ENCODE measurements at regions not wholly inside any gene's neighbourhood (a gene's known extent, or its start where the extent isn't known, plus 50 kb on each side); places are given as distances from the start of the nearest gene placed in this dataset.

DNA sequence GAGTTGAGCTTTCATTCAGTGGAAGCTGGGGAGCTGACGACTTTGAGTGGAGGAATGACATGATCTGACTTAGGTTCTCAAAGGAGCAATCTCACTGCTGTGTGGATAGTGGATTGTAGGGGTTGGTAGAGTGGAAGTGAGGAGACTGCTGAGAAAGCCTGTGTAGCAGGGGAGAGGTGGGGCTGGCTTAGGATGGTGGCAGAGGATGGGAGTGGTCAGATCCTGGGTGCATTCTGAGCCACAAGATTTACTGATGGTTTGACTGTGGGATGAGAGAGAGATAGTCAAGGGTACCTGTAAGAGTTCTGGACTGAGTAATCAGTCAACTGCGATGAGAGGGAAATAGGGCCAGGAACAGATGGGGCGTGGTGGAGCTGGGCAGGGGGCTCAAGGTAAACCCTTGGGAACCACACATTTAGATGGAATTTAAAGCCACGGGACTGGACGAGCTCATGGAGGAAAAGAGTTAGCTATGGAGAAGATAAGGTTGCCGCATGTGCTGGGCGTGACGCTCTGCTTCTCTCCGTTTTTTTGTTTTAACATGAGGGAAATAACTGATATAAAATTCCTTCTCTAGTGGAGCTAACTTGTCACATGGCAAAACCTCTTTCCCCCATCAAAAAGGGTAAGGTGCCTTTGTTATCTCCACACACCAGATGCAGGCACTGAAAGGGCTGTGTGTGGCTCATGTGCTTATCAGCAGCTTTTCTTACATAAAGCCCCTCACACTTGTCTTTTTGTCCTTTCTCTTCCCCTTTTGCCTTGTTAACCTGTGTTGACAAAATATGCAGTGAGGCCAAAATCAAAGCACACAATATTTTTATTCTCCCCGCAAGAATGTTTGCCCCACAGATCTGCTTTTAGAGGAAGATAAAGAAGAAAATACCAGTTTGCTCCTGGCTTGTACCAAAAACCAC, 379.8 kb downstream of the TSN start:
- no peak for DNase-seq

DNA sequence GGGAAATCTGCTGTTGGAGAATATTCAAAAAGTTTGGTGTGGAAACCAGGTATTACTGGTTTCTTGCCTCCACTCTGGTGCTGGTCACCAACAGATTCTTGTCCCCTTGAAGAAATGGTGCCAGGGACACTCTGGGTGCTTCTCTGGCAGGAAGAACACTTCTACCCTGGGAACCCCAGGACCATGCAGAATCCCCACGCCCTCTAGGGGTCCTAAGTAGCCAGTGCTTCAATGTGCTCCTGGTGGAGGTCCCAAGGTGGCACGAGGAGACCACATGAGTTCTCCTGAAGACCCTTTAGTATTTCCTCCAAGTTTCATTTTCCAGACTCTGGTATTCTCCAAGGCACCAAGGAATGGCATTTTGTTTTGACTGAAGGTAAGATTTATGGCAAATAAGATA, 380.6 kb downstream of the TSN start:
- DNase-seq = no peak

DNA sequence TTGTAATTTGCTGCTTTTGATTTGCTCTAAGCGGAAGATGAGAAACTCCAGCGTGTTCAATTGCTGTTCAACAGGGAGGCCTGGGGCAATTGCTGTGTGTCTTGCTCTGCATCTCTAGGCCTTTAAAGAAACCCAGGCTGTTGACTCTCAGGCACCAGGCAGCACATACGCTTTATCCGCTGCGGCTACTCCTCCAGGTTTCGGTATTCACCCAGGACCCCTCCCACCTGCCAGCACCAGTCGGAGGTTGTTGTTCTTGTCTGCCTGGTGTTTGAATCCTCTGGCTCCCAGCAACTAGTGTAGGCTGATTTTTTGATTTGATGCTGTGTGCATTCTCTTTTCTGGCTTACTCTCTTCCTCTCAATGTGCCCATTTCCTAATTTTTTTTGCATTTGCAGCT, 383.1 kb downstream of the TSN start:
- no peak for DNase-seq

DNA sequence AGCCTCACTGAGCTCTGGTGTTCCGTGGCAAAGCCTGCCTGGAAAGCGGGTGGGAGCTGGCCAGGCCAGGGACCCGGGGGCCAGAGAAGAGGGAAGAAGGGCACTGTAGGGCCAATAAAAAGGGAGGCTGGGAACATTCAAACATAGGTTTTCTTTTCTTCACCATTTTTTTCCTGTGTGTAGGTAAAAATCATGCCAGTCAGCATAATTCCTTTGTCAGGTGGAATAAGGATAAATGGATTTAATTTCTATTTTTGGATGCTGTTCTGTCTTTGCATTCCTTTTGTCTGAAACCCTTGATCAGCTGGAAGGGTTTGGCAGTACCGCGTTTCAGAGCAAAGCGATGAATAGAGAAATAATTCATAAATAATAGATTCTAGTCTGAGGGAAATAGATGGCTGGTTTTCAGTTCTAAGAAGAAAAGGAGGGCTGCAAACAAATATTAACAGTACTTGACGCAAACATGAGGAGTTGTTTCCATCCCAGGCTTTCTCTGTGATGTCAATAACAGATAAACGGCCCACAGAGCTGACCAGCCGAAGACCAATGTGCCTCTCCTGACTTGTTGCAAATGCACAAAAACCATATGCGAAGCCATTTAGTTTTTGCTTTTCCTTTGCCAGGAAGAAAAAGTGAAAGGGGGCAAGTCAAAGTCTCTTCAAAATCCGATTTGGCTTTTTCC, 384.4 kb downstream of the TSN start:
- no peak for DNase-seq

DNA sequence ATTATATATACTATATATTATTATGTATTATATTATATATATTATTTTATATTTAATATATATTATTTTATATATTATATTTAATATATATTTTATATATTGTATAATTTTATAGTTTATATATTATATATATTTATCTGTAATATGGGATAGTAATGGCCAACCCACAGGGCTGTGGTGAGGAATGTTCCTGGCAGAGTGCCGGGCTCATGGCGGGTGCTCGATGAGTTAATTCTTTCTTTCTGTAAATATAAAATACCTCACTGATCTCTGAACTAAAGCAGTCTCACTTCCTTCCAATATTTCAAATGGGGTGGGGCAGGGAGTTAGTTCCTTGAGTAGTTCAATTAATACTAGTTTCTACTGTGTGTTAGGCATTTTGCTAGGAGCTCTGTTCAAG, 389.4 kb downstream of the TSN start:
- no peak for DNase-seq

DNA sequence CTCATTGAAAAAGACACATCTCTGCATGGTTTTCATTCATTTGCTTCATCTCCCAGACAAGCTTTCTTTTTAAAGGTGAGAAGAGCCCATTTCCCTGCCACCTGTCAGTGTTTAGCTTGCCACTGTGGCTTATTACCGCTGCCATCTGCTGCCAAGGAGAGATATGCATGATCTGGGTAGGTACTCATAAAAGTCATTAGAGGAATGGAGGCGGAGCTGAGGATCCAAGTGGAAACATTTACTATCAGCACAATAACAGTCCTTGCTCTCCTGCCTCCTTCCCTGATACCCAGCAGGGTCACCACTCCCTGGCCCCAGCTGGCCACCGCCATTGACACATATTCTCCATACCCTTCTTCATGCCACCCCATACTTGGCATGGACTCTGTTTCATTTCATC, 390.4 kb downstream of the TSN start:
- no peak for DNase-seq

DNA sequence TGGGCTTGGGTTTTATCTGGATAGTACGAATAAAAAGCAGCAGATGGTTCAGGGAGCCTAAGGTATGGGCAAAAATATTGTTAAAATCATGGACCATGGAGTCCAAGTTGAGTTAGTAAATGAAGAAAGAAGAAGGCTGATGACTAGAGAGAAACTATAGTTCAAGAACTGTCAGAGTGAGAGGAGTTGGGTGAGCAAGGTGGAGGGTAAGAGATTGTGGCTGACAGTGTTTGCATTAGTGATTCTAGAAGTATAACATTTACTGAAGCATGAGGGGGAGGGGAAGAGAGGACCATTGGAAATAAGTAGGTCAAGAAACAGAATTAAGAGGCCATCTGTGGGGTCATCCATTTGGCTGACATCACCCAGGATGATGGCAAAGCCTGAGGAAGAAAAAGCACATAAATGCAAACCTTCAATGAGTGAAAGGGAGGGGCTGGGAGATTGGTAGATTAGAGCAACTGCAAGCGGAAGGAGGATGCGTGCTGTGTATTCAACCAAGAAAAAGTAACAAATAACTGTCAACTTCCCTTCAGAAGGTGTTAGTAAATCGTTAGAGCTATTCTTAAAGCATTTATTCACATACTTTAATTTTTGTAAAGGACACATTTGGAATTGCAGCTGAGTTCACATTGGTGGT, 392.8 kb downstream of the TSN start:
- DNase-seq = no peak

DNA sequence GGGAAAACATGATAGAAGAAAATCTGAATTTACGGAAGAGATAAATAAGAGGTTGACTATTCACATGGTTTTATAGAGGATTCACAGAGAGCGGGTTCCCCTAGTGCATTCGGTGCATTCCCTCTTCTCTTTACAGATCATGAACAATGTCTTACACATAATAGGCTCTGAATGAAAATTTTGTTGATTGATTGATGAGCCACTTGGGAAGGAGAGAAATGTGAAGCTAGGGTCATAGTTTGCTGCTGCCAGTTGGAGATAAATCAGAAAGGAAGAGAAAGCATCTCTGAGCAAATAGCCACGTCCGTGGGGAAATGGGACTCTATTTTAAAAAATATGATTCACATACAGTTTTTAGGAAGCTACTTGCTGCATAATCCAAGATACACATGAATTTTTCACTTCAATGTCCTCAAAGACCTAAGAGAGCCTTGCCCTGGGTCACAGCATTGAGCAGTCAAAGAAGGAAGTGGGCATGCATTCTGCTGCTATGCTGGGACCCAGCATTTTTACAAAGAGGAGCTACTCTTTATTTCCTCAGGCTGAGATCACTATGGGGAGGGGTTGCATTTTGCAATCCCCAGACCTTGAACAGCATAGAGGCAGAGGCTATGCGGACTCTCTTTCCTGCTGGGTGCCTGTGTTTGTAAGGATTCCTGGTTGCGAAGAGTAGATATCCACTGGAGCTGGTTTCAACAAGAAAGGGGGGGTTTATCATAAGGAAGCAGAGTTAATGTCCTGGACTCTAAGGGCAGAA, 395.3 kb downstream of the TSN start:
- no peak for DNase-seq

DNA sequence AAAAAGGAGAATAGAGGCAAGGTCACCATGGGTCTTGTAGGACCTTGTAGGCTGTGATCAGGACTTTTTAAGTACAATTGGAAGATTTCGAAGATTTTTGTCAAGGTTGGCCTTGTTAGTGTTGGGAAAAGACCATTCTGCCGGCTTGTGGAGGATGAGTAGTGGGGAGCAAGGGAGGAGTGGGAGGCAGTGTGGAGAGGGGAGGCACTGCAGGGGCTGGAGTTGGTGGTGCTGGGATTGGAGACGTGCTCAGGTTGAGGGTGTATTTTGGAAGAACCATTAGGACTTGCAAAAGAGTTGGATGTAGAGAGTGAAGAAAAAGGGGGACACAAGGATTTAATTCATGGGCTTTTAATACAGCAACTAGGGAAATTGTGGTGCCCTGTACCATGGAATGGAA, 397.1 kb downstream of the TSN start:
- DNase-seq = no peak

DNA sequence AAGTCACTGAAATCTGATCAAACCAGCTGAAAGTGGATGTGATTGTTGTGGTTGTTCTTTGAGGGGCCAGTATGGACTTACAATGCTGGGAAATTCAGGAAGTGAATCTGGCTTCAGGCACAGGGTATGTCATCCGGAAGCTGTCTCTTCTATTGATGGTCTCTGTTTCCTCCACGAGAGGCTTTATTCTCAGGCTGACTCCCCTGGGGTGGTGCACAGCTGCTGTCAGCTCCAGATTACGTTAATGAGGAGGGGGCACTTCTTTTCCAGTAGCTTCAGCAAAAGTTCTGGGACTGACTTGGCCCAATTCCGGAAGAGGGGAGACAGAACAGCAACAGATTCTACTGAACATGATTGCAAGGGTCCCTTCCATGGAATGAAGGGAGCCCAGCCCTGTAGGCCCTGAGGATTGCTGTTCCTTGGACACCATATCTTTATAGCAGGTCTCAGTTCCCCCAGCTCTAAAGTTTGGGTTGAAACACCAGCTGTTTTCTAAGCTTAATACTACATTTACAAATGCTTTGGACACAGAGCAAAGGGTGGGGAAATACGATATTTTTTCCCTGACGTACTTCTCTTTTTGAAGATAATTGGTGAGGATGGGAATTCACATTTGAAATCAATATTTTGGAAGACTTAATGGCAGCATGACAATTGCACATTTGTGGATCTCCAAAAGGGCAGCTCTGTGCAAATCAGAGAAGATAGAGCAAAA, 400.9 kb downstream of the TSN start:
- no peak for DNase-seq

DNA sequence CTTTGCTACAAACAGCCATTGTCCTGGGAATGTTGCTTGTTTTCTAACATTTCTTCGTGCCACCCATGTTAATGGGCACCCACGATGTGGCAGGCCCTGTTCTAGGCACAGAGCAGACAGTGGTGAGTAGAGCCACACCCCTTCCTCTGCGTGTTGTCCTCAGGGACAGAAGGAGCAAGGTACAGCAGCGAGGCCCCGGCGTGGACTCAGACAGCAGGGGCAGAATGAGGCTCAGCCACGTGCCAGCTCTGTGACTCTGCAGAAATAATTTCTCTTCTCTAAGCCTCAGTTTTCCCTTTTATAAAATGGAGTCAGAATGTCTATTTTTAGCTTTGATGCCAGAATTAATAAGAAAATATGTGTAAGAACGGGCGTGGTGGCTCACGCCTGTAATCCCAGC, 401.7 kb downstream of the TSN start:
- no peak for DNase-seq

DNA sequence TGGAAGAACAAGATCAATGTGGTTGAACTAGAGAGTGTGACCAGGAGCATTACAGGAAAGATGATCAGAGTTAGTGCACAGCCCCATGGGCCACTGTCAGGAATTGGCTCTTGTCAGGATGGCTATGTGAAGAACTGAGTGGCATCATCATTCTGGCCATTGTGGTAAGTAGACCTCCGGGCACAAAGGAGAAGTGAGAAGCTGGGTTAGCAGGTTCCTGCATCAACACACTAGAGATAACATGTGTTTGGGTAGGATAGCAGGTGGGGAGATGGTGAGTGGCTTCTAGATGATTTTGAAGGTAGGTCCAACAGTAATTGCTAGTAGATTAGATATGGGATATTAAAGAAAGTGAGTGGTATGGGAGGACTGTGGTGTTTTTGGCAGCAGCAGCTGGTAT, 408.2 kb downstream of the TSN start:
- DNase-seq = no peak

DNA sequence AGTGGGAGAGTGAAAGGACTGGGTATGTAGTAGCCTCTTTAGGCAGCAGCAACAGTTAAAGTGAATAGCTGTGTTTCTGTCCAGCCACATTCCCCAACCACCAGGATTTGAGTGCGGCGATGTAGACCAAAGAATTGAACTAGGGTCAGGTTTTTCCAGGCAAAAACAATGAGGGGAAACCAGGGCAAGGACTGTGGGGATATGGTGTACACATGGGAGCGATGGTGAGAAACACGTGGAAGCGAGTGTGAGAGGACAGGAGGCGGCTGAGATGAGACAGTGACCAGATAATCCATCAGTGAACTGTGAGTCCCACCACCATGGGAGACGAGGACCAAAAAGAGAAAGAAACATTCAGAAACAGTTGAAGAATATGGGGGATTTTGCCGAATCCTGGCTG, 409.5 kb downstream of the TSN start:
- no peak for DNase-seq

DNA sequence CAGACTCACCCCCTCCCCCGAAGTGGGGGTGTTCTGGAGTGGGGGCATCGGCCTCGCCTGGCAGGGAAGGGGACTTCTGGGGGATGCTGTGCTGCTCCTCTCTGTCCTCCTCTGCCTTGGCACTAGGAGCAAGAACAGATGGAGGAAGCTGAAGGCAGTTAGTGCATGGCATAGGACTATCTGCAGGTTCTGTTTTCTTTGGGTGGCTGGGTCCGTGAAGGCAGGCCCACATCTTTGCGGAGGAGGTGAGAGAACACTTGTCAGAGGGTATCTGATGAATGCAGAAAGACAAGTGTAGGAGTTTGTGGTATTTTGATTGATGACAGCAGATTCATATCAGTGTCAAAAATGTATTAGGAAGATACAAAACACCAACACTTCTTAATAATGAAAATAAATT, 411.4 kb downstream of the TSN start:
- DNase-seq = no peak

DNA sequence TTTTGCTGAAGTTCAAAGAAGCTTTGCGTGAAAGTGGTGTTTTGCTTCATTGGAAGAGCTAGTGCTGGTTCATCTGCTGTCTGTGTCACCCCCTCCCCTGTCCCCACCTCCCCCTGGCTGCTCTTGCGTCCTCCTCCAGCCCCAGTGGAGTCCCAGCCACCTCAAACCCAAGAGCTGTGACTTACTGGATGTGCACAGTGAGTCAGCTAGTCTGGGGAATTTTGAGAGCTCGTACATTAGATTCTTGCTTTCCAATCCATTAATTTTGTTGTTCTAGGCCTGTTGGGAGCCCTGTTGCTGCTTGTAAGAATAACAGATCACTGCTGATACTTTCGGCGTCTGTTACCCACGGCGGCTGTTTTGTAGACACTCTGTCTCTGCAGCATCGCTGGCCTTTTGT, 412.1 kb downstream of the TSN start:
- no peak for DNase-seq

DNA sequence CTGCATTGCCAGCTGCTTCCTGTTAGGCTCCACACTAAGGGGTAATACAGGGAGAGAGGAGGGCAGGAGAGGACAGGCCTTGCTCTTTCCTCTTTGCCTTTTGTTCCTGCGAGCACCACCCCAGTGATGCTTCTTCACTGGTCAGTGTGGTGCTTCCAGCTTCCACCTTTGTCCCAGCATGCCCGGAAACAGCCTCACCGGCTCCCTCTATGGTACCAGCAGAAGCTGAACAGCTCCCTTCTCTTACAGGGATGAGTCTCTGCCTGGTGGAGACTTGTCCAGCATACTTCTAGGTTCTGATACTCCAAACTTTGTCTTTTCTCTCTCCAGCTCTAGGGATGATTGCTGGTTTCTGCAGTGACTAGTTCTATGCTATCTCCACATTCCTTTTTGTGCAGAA, 413.3 kb downstream of the TSN start:
- DNase-seq = no peak

DNA sequence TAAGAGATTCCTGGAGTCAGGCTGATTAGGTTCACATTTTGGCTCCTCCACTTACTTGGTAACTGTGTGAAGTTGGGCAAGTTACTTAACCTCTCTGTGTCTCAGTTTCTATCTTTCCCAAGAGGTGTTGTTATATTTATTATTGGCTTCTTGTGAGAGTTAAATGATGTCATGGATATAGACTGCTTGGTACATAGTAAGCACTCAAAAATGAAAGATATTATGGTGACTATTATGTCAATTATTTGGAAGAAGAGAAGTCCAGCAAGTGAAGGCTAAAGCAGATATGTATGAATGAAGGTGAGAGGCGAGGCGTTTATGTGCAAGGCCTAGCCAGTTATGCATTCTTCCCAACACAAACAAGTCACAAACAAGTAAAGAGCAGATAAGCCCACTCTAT, 417.4 kb downstream of the TSN start:
- DNase-seq = no peak

DNA sequence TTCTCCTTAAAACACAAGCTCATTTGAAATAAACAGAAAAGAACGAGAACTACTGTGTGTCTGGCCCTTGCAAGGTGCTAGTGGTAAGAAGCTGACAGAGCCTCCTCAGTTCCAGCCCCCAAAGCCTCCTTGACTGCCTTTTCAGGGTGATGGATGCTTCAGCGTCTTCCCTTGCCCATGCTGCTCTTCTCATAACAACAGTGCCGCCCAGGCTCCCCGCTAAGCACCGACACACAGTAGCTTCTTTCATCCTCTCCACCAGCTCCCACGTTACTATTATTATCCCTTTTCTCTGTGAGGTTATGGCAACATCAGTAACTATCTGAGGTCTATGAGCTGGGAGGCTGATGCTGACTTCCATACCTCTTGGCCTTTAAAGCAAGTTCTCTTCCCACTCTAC, 418.6 kb downstream of the TSN start:
- DNase-seq = no peak

DNA sequence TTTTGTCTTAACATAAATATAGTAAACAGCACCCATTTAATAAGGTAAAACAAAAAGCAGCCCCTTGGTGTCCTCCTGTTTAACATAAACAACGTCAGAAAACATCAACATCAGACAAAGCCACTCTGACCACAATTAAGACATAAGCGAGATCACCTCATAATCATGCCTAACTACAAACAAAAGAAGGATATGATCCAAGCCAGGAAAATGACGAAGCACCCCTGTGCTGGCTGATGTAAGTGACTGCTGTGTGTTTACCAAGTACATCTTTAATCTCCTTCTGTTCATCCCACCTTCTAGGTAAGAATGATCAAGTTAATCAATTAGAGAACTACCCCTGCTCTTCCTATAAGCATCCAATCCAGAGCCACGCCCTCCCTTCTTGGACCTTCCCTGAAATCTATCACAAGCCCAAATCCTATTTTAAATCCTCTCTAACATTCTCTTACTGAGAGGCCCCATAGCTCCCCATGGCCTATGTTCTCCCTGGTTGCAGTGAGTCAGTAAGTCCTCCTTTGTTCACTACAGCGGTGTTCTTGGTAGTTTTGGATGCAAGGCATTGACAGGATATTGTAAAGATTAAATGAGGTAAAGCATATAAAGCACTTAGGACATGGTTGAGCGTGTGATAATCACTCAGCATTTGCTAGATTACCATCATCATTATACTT, 424.2 kb downstream of the TSN start:
- no peak for DNase-seq

DNA sequence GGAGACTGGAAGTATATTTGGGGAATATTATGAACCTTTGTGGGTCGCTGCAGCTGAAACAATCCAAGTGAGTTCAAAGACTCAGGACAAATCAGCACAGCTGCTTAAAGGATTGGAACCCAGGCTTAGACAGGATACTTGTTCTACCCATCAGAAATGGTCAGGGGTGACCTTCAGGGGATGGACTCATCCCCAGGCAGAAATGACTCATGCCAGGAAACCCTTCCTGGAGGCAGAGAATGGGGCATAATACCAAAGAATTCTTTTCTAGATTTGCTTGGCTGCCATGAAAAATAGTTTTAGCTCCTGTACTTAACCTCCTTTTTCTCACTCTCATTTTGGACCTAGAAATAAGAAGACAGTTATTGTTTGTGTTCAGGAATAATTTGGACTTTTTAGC, 425.5 kb downstream of the TSN start:
- no peak for DNase-seq

DNA sequence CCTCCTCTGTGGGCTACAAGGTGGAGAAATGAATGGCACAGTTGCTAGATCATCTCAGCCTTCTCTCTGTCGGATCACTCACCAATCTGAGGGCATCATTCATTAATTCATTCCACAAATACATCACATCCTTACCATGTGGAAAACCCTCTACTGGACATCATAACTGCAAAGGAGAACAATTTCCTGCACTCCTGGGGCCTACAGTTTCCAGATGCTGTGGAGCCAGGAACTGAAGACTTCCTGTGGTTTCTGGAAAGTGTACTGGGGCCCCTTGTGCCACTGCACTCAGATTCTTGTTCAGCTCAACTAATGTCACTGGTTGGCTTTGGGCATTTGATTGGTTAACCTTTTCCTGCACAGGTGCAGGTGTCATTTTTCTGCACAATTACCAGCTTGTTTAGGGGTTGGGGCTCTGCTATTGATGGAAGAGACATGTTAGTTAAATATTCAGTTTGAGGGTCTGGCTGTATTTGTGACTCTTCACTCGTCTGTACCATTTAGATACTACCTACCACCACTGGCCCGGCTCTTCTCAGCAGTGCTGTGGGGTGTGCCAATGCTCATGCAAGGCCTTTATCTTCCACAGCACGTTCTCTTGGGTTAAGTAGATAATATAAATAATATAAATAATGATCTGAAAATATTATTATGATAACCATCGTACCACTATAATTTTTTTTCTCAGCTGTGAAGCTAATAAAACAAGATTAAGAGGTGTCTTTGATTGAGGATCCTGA, 427.3 kb downstream of the TSN start:
- no peak for DNase-seq
